Colonic mucosa (tissue), 4 donors: ENCODE measurements at regions not wholly inside any gene's neighbourhood (a gene's known extent, or its start where the extent isn't known, plus 50 kb on each side); places are given as distances from the start of the nearest gene placed in this dataset.

Experiments
- DNase-seq: peaks from one replicate; pipeline ENCODE4 v3.0.0-alpha.2; 2020
- H3K27ac ChIP-seq: fragments of 200-600 bp; one replicate; pipeline ENCODE4 v1.8.0; 2021
- H3K27me3 ChIP-seq: fragments of 200-600 bp; one replicate; pipeline ENCODE4 v1.8.0; 2021
- H3K36me3 ChIP-seq: fragments of 200-600 bp; one replicate; pipeline ENCODE4 v1.8.0; 2021
- H3K4me1 ChIP-seq: fragments of 200-600 bp; one replicate; pipeline ENCODE4 v1.8.0; 2021; ENCODE audit warnings: mild to moderate bottlenecking
- H3K4me3 ChIP-seq: fragments of 200-600 bp; one replicate; pipeline ENCODE4 v1.8.0; 2021
- H3K9ac ChIP-seq, 2 donors: one replicate each; pipeline ENCODE4 v1.7.0; 2013; ENCODE audit warnings: control low read depth in 2 of 2, low read depth in 2 of 2, low read length in 2 of 2
- H3K9me3 ChIP-seq: fragments of 200-600 bp; one replicate; pipeline ENCODE4 v1.8.0; 2021
- intact Hi-C: fragments of 100-400 bp; cut with DNase I; formaldehyde crosslinking; loops from one replicate; pipeline ENCODE4 v1.14.1; 2022
- TF ChIP-seq, protein P1 (sequence below): fragments of 200-600 bp; IDR thresholded peaks from one replicate; pipeline ENCODE4 v1.8.0; 2022; ENCODE audit warnings: antibody characterized with exemption, mild to moderate bottlenecking
- donor health status: healthy.
- donor health status: DM: no; HTN: no; CAD: no.
- donor health status: DM: no; HTN: no; CAD: no.

GRCh38 chr2:235199128-235199527, 247.3 kb downstream of the SH3BP4 start:
- no peak overlapping the region for H3K4me3 ChIP-seq
- H3K9me3 ChIP-seq, result no peaks in the 10 kb centered on the region
- no peaks in the 10 kb centered on the region for H3K36me3 ChIP-seq
- no peak for DNase-seq
- TF ChIP-seq, protein P1, sequence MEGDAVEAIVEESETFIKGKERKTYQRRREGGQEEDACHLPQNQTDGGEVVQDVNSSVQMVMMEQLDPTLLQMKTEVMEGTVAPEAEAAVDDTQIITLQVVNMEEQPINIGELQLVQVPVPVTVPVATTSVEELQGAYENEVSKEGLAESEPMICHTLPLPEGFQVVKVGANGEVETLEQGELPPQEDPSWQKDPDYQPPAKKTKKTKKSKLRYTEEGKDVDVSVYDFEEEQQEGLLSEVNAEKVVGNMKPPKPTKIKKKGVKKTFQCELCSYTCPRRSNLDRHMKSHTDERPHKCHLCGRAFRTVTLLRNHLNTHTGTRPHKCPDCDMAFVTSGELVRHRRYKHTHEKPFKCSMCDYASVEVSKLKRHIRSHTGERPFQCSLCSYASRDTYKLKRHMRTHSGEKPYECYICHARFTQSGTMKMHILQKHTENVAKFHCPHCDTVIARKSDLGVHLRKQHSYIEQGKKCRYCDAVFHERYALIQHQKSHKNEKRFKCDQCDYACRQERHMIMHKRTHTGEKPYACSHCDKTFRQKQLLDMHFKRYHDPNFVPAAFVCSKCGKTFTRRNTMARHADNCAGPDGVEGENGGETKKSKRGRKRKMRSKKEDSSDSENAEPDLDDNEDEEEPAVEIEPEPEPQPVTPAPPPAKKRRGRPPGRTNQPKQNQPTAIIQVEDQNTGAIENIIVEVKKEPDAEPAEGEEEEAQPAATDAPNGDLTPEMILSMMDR, result no peak
- no peaks in the 10 kb centered on the region for H3K27me3 ChIP-seq
- no peak overlapping the region for H3K27ac ChIP-seq
- intact Hi-C loops, result no loop called here
- H3K4me1 ChIP-seq, result no peaks in the 10 kb centered on the region
- no peak overlapping the region for H3K9ac ChIP-seq

DNA sequence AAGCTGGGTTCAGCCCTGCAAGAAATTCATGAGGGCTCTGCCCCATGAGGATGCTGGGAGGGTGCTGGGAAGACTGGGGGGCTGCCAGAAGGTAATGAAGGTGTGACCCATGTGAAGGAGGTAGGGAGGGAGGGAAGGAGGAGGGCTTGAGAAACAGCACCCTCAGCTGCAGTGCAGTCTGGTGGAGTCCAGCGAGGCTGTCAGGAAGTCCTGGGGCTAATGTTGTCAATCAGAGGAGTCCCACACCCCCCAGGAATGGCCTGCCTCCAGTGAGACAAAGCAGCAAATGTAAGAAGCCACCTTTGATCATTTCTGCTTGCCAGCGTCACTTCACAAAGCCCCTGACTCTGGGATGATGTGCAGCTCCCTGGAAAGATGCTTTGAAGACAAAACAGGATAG, 248.4 kb downstream of the SH3BP4 start:
- Histone ChIP-seq H3K36me3 (no peaks in the 10 kb centered on the region), H3K9me3 (no peaks in the 10 kb centered on the region), H3K4me1 (no peaks in the 10 kb centered on the region), H3K9ac (no peak overlapping the region), H3K4me3 (no peak overlapping the region), H3K27ac (no peak overlapping the region), H3K27me3 (no peaks in the 10 kb centered on the region)
- TF ChIP-seq, protein P1, result no peak
- no peak for DNase-seq
- intact Hi-C loops, result no loop called here

DNA sequence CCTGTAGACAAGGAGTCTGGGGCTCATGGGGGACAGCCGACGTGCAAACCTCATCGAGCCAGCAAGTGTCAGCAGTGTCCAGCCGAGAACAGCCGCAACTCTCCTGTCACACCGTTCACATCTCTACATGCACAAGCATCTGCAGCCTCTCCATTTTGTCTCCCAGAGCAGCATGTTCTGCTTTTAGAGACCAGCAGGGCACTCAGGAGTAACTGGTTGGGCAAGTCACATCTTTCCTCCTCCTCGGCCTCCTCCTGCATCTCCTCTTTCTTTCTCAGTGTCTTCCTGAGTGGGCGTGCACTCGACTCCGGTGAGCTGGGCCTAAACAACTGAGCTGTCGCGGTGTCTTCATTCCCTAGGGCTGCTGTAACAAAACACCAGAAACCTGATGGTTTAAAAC, 249.9 kb downstream of the SH3BP4 start:
- Histone ChIP-seq H3K27ac (no peak overlapping the region), H3K27me3 (no peaks in the 10 kb centered on the region), H3K4me1 (no peaks in the 10 kb centered on the region), H3K9me3 (no peaks in the 10 kb centered on the region), H3K9ac (no peak overlapping the region), H3K36me3 (no peaks in the 10 kb centered on the region), H3K4me3 (no peak overlapping the region)
- TF ChIP-seq, protein P1, result no peak
- no peak for DNase-seq
- intact Hi-C loops, result no loop called here

GRCh38 chr2:235204948-235205347, 253.1 kb downstream of the SH3BP4 start:
- TF ChIP-seq, protein P1, result no peak
- Histone ChIP-seq H3K36me3 (no peaks in the 10 kb centered on the region), H3K27ac (no peak overlapping the region), H3K9ac (no peak overlapping the region), H3K4me1 (no peaks in the 10 kb centered on the region), H3K27me3 (no peaks in the 10 kb centered on the region), H3K4me3 (no peak overlapping the region), H3K9me3 (no peaks in the 10 kb centered on the region)
- no peak for DNase-seq
- intact Hi-C loops, result no loop called here

GRCh38 chr2:235206399-235206798, 254.6 kb downstream of the SH3BP4 start:
- no peaks in the 10 kb centered on the region for H3K27me3 ChIP-seq
- H3K36me3 ChIP-seq, result no peaks in the 10 kb centered on the region
- no peaks in the 10 kb centered on the region for H3K4me1 ChIP-seq
- intact Hi-C loops, result no loop called here
- no peaks in the 10 kb centered on the region for H3K9me3 ChIP-seq
- no peak overlapping the region for H3K27ac ChIP-seq
- no peak for DNase-seq
- TF ChIP-seq, protein P1, result no peak
- no peak overlapping the region for H3K4me3 ChIP-seq
- no peak overlapping the region for H3K9ac ChIP-seq
